Vagina (tissue), 2 donors: ENCODE measurements at regions not wholly inside any gene's neighbourhood (a gene's known extent, or its start where the extent isn't known, plus 50 kb on each side); places are given as distances from the start of the nearest gene placed in this dataset.
"Not testable (repeated sequence)": the region's sequence is repeated elsewhere in the genome, so short reads cannot be mapped to it uniquely, and the experiment has no call there.

Experiments used
- DNase-seq, 2 donors: peaks; one replicate each; pipeline ENCODE4 v3.0.0-alpha.2; 2017; ENCODE audit errors: extremely low spot score in 2 of 2
- H3K27ac ChIP-seq: fragments of 200-600 bp; sonication (generic); one replicate; pipeline ENCODE4 v1.5.1; 2019
- H3K27me3 ChIP-seq: fragments of 200-600 bp; sonication (generic); one replicate; pipeline ENCODE4 v1.5.1; 2019
- H3K36me3 ChIP-seq, 2 donors: fragments of 200-600 bp; sonication (generic); one replicate each; pipeline ENCODE4 v1.5.1; 2017 to 2019
- H3K4me1 ChIP-seq: fragments of 200-600 bp; sonication (generic); one replicate; pipeline ENCODE4 v1.5.1; 2019
- H3K4me3 ChIP-seq, 2 donors: fragments of 200-600 bp; sonication (generic); 1 replicate in 1 of 2; 2 replicates in 1 of 2; pipeline ENCODE4 v1.5.1; 2016 to 2019
- H3K9me3 ChIP-seq: fragments of 200-600 bp; sonication (generic); one replicate; pipeline ENCODE4 v1.5.1; 2019
- POLR2A ChIP-seq, 2 donors: fragments of 450-650 bp; IDR thresholded peaks; one replicate each; pipeline ENCODE4 v1.6.1; 2017; ENCODE audit warnings: antibody characterized with exemption in 2 of 2, mild to moderate bottlenecking in 2 of 2, moderate library complexity in 2 of 2
- POLR2AphosphoS5 ChIP-seq, 2 donors: sonication (generic); formaldehyde crosslinking; IDR thresholded peaks; one replicate each; pipeline ENCODE4 v1.9.0; 2017; ENCODE audit warnings: antibody characterized with exemption in 2 of 2, mild to moderate bottlenecking in 2 of 2, low read depth in 1 of 2; ENCODE audit not compliant: insufficient read depth in 1 of 2
- intact Hi-C: fragments of 100-400 bp; cut with DNase I; formaldehyde crosslinking; loops from one replicate; pipeline ENCODE4 v1.15.1; 2023
- TF ChIP-seq, protein P1 (sequence below), 3 experiments: fragments of 450-650 bp in 2 of 3; fragments of 200-600 bp in 1 of 3; sonication (generic) in 1 of 3; IDR thresholded peaks; one replicate each; pipeline ENCODE4 v1.5.1; 2017 to 2019; ENCODE audit warnings: antibody characterized with exemption in 3 of 3, mild to moderate bottlenecking in 2 of 3, moderate library complexity in 2 of 3

DNA sequence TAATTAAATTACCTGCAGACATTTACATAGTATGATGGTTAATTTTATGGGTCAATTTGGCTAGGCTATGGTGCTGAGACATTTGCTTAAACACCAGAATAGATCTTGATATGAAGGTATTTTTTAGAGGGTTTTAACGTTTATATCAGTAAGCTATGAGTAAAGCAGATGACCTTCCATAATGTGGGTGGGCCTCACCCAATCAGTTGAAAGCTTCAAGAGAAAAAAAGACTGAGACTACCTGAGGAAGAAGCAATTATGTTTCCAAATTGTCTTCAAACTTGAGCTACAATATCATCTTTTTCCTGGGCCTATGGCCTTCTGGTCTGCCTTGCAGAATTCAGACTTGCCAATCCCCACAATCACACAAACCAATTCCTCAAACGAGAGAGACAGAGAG lies 498.8 kb upstream of the API5 start:
- Histone ChIP-seq H3K36me3 (no peaks in the 10 kb centered on the region), H3K9me3 (no peaks in the 10 kb centered on the region), H3K4me1 (no peaks in the 10 kb centered on the region), H3K27ac (no peak overlapping the region), H3K4me3 (no peak overlapping the region), H3K27me3 (no peaks in the 10 kb centered on the region)
- no peak for DNase-seq
- intact Hi-C loops, result no loop called here
- TF ChIP-seq, protein P1, sequence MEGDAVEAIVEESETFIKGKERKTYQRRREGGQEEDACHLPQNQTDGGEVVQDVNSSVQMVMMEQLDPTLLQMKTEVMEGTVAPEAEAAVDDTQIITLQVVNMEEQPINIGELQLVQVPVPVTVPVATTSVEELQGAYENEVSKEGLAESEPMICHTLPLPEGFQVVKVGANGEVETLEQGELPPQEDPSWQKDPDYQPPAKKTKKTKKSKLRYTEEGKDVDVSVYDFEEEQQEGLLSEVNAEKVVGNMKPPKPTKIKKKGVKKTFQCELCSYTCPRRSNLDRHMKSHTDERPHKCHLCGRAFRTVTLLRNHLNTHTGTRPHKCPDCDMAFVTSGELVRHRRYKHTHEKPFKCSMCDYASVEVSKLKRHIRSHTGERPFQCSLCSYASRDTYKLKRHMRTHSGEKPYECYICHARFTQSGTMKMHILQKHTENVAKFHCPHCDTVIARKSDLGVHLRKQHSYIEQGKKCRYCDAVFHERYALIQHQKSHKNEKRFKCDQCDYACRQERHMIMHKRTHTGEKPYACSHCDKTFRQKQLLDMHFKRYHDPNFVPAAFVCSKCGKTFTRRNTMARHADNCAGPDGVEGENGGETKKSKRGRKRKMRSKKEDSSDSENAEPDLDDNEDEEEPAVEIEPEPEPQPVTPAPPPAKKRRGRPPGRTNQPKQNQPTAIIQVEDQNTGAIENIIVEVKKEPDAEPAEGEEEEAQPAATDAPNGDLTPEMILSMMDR (IDR thresholded peaks at IDR 0.05), result no peak
- no peak for TF ChIP-seq POLR2A (IDR thresholded peaks at IDR 0.05)
- no peak for TF ChIP-seq POLR2AphosphoS5 (IDR thresholded peaks at IDR 0.05; ENCODE audit: insufficient read depth in 1 of 2, low read depth in 1 of 2)

DNA sequence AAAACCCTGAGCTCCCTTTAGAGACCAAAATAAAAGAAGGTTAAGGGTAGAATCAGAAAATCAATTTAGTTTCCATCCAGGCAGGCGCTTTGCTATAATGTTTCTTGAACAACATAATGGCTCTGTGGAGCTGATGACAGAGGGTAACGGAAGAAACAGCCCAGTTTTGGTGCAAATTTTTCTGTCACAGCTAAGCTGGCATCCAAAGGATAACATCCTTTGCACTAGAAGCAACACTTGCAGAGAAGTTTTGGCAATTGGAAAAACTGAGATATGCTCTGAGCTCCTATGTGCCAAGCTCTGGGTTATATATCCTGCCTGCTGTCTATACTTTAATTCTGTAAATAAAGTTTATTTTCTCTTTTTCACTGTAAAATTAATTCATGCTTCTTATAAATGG lies 495.3 kb upstream of the API5 start:
- no peak for DNase-seq
- H3K36me3 ChIP-seq, result no peaks in the 10 kb centered on the region
- H3K27me3 ChIP-seq, result no peaks in the 10 kb centered on the region
- H3K9me3 ChIP-seq, result no peaks in the 10 kb centered on the region
- intact Hi-C loops, result no loop called here
- no peaks in the 10 kb centered on the region for H3K4me1 ChIP-seq
- no peak overlapping the region for H3K4me3 ChIP-seq
- TF ChIP-seq POLR2A (IDR thresholded peaks at IDR 0.05) (no peak), POLR2AphosphoS5 (IDR thresholded peaks at IDR 0.05; ENCODE audit: insufficient read depth in 1 of 2, low read depth in 1 of 2) (no peak)
- TF ChIP-seq, protein P1 (IDR thresholded peaks at IDR 0.05), result no peak
- H3K27ac ChIP-seq, result no peak overlapping the region

DNA sequence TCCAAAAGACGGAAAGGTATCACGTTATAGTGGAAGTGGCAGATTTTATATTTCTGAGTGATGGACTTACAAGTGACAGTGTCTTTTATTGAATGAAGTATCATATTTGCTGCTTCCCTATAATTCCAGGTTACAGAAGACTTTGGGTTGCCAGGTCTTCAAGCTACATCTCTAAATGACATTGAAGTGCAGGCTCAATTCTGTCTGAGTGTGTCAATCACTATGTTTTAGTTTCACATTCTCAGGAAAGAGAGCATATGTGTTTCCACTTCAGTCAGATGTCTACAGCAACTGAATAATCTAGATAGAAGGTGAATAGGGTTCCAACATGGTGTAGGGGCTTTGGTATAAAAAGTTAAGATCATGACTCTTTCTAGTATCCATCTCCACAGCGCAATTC lies 492.7 kb upstream of the API5 start:
- TF ChIP-seq, protein P1 (IDR thresholded peaks at IDR 0.05), result no peak
- TF ChIP-seq POLR2AphosphoS5 (IDR thresholded peaks at IDR 0.05; ENCODE audit: insufficient read depth in 1 of 2, low read depth in 1 of 2) (no peak), POLR2A (IDR thresholded peaks at IDR 0.05) (no peak)
- DNase-seq, result no peak

DNA sequence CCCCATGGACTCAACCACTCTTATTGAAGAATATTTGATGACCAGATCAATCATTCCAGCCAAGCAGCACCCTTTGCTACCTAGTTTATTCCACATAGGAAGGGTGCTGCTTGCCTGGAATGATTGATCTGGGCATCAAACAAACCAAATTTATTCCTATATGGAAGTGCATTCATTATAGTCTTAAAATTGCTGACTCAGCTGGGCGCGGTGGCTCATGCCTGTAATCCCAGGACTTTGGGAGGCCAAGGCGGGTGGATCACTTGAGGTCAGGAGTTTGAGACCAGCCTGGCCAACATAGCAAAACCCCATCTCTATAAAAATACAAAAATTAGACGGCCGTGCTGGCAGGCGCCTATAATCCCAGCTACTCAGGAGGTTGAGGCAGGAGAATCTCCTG lies 489.6 kb upstream of the API5 start:
- H3K4me3 ChIP-seq, H3K9me3 ChIP-seq, DNase-seq, H3K36me3 ChIP-seq, intact Hi-C loops, H3K27me3 ChIP-seq, H3K4me1 ChIP-seq, H3K27ac ChIP-seq: not testable (repeated sequence)

More for the DNA sequence above, 492.7 kb upstream of the API5 start:
- Histone ChIP-seq H3K27ac (no peak overlapping the region), H3K4me3 (no peak overlapping the region), H3K9me3 (no peaks in the 10 kb centered on the region), H3K36me3 (no peaks in the 10 kb centered on the region), H3K4me1 (no peaks in the 10 kb centered on the region), H3K27me3 (no peaks in the 10 kb centered on the region)
- intact Hi-C loops, result no loop called here

DNA sequence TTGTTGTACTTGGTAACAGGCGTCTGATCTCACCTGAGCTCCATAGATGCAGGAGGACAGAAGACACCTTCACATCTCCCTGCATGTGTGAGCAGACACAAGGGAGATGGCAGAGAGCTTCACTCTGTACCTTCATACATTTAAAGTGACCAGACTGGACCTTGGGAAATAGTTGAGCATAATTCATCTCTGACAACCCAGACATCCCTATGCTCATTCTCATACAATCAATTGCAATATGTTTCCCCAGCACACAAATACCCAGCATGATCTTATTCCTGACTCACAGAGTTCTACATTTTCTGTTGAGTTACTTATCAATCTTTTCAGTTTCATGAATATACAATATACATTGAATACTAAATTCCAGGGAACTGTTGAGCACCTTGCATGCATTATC lies 488.2 kb upstream of the API5 start:
- no peaks in the 10 kb centered on the region for H3K27me3 ChIP-seq
- DNase-seq, result no peak
- H3K27ac ChIP-seq, result no peak overlapping the region
- intact Hi-C loops, result no loop called here
- H3K4me1 ChIP-seq, result no peaks in the 10 kb centered on the region
- TF ChIP-seq POLR2A (IDR thresholded peaks at IDR 0.05), result no peak
- TF ChIP-seq POLR2AphosphoS5 (IDR thresholded peaks at IDR 0.05; ENCODE audit: insufficient read depth in 1 of 2, low read depth in 1 of 2), result no peak
- TF ChIP-seq, protein P1 (IDR thresholded peaks at IDR 0.05), result no peak
- no peaks in the 10 kb centered on the region for H3K9me3 ChIP-seq
- no peaks in the 10 kb centered on the region for H3K36me3 ChIP-seq
- H3K4me3 ChIP-seq, result no peak overlapping the region

DNA sequence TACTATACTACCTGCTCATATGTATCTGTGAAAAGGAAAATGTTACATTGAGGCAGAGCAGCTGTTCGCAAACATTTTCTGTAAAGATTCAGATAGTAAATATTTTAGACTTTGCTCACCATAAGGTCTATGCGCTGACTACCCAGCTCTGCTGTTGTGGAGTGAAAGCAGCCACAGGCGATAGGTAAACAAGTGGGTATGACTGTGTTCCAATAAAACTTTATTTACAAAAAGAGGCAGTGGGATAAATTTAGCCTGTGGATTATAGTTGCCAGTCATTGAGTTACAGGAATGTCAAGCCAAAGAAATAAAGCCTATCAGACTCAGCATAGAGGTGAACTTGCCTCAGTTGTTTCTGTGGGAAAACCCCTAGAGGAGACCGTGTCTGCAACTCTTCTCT lies 487.7 kb upstream of the API5 start:
- no peak overlapping the region for H3K4me3 ChIP-seq
- TF ChIP-seq, protein P1 (IDR thresholded peaks at IDR 0.05), result no peak
- TF ChIP-seq POLR2AphosphoS5 (IDR thresholded peaks at IDR 0.05; ENCODE audit: insufficient read depth in 1 of 2, low read depth in 1 of 2) (no peak), POLR2A (IDR thresholded peaks at IDR 0.05) (no peak)
- H3K27ac ChIP-seq, result no peak overlapping the region
- H3K36me3 ChIP-seq, result no peaks in the 10 kb centered on the region
- intact Hi-C loops, result no loop called here
- no peaks in the 10 kb centered on the region for H3K9me3 ChIP-seq
- no peaks in the 10 kb centered on the region for H3K4me1 ChIP-seq
- no peaks in the 10 kb centered on the region for H3K27me3 ChIP-seq
- no peak for DNase-seq
